ENCODE measurements at regions not wholly inside any gene's neighbourhood (a gene's known extent, or its start where the extent isn't known, plus 50 kb on each side); places are given as distances from the start of the nearest gene placed in this dataset.

DNA sequence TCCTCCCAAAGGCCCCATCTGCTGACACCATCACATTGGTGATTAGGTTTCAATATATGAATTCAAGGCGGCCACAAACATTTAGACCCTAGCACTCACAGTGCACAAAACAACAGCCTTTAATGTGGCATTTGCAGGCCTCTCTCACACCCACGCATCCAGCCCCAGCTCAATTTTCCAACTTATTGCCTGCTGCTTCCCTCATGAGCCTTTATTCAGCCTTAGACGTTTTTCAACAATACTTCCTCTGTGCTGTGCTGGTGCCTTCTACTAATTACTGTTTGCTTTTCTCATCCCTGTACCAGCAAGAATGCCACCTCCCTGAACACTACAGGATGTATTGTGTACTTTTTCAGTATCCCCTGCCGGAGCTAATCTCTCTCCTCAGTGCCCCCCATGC lies 334.6 kb downstream of the GABRB3 start:
- Mint-ChIP-seq H3K9me3 (ENCODE audit: low read depth, unreplicated experiment) (peaks cover 4% of the 10 kb centered on the region), H3K4me1 (ENCODE audit: low read depth, unreplicated experiment) (no peaks in the 10 kb centered on the region), H3K27me3 (ENCODE audit: unreplicated experiment) (no peaks in the 10 kb centered on the region), H3K36me3 (ENCODE audit: insufficient read depth, unreplicated experiment) (no peaks in the 10 kb centered on the region), H3K27ac (ENCODE audit: unreplicated experiment) (no peak overlapping the region), H3K4me3 (ENCODE audit: low read depth, unreplicated experiment) (no peak overlapping the region)
- intact Hi-C loops (cut with micrococcal nuclease; ENCODE audit: unreplicated experiment) = no loop called here
- DNase-seq = no peak
- TF ChIP-seq, protein P1, sequence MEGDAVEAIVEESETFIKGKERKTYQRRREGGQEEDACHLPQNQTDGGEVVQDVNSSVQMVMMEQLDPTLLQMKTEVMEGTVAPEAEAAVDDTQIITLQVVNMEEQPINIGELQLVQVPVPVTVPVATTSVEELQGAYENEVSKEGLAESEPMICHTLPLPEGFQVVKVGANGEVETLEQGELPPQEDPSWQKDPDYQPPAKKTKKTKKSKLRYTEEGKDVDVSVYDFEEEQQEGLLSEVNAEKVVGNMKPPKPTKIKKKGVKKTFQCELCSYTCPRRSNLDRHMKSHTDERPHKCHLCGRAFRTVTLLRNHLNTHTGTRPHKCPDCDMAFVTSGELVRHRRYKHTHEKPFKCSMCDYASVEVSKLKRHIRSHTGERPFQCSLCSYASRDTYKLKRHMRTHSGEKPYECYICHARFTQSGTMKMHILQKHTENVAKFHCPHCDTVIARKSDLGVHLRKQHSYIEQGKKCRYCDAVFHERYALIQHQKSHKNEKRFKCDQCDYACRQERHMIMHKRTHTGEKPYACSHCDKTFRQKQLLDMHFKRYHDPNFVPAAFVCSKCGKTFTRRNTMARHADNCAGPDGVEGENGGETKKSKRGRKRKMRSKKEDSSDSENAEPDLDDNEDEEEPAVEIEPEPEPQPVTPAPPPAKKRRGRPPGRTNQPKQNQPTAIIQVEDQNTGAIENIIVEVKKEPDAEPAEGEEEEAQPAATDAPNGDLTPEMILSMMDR (IDR thresholded peaks at IDR 0.05; ENCODE audit: unreplicated experiment) = no peak
- no TSS peak for BruUV-seq (replicated peaks)
- CTCF ChIA-PET = no interaction called here

- no peaks in the 10 kb centered on the region for H3K4me1 Mint-ChIP-seq (ENCODE audit: low read depth, unreplicated experiment)
- no peaks in the 10 kb centered on the region for H3K27me3 Mint-ChIP-seq (ENCODE audit: unreplicated experiment)
- H3K9me3 Mint-ChIP-seq (ENCODE audit: low read depth, unreplicated experiment) = no peaks in the 10 kb centered on the region
- no TSS peak for BruUV-seq (replicated peaks)
- no peak overlapping the region for H3K4me3 Mint-ChIP-seq (ENCODE audit: low read depth, unreplicated experiment)
- intact Hi-C loops (cut with micrococcal nuclease; ENCODE audit: unreplicated experiment) = no loop called here
- no peak for DNase-seq
- TF ChIP-seq, protein P1 (IDR thresholded peaks at IDR 0.05; ENCODE audit: unreplicated experiment) = no peak
- CTCF ChIA-PET = no interaction called here
- H3K27ac Mint-ChIP-seq (ENCODE audit: unreplicated experiment) = no peak overlapping the region
- H3K36me3 Mint-ChIP-seq (ENCODE audit: insufficient read depth, unreplicated experiment) = no peaks in the 10 kb centered on the region
These were observed 339.0 kb downstream of the GABRB3 start for GRCh38 chr15:26433818-26434217.

DNA sequence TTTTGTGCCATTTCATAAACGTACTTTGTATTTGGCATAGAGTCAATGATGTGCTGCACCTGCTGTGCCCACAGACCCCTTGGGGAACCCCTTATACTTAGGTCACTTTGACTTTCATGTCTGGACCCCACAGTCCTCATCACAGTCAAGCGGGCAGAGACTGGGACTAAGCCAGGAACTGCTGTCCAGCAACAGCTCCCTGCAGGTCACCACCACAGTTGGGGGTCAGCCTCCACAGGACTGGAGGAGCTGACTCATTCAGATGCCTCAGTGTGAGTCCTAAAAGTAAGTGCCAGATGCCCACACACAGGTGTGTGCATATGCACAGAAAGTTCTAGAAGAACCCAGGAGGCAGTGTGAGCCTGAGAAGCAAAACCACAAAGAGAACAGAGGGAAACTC lies 339.8 kb downstream of the GABRB3 start:
- DNase-seq = no peak

GRCh38 chr15:26421065-26421464 lies 351.8 kb downstream of the GABRB3 start:
- CTCF ChIA-PET = no interaction called here
- Mint-ChIP-seq H3K4me1 (ENCODE audit: low read depth, unreplicated experiment) (no peaks in the 10 kb centered on the region), H3K27ac (ENCODE audit: unreplicated experiment) (no peak overlapping the region), H3K4me3 (ENCODE audit: low read depth, unreplicated experiment) (no peak overlapping the region), H3K36me3 (ENCODE audit: insufficient read depth, unreplicated experiment) (no peaks in the 10 kb centered on the region), H3K27me3 (ENCODE audit: unreplicated experiment) (no peaks in the 10 kb centered on the region), H3K9me3 (ENCODE audit: low read depth, unreplicated experiment) (no peaks in the 10 kb centered on the region)
- intact Hi-C loops (cut with micrococcal nuclease; ENCODE audit: unreplicated experiment) = no loop called here
- TF ChIP-seq, protein P1 (IDR thresholded peaks at IDR 0.05; ENCODE audit: unreplicated experiment) = no peak
- DNase-seq = no peak
- BruUV-seq (replicated peaks) = no TSS peak

More for the DNA sequence above, 339.8 kb downstream of the GABRB3 start:
- CTCF ChIA-PET = no interaction called here
- no peaks in the 10 kb centered on the region for H3K36me3 Mint-ChIP-seq (ENCODE audit: insufficient read depth, unreplicated experiment)
- H3K27ac Mint-ChIP-seq (ENCODE audit: unreplicated experiment) = no peak overlapping the region
- TF ChIP-seq, protein P1 (IDR thresholded peaks at IDR 0.05; ENCODE audit: unreplicated experiment) = no peak
- intact Hi-C loops (cut with micrococcal nuclease; ENCODE audit: unreplicated experiment) = no loop called here
- no peak overlapping the region for H3K4me3 Mint-ChIP-seq (ENCODE audit: low read depth, unreplicated experiment)
- H3K9me3 Mint-ChIP-seq (ENCODE audit: low read depth, unreplicated experiment) = no peaks in the 10 kb centered on the region
- H3K4me1 Mint-ChIP-seq (ENCODE audit: low read depth, unreplicated experiment) = no peaks in the 10 kb centered on the region
- H3K27me3 Mint-ChIP-seq (ENCODE audit: unreplicated experiment) = no peaks in the 10 kb centered on the region
- no TSS peak for BruUV-seq (replicated peaks)

DNA sequence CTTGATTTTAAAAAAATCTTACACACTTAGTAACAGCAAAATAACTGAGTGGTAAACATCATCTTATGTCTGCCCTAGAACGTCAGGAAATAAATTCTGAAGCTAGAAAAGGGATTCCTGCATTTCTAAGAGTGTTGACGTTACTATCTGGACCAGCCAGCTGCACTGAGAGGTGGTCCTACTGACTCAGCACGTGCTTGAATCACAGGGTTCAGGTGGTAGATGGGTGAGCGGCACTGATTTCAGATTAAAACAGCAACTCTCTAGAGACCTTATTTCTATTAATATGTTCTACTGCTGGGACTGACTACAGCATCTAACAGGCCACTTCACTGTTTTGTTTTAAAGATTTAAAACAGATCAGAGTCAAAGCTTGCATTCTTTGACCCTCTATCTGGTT lies 377.2 kb downstream of the GABRB3 start:
- TF ChIP-seq, protein P1 (IDR thresholded peaks at IDR 0.05; ENCODE audit: unreplicated experiment) = no peak
- no peak for DNase-seq
- H3K4me1 Mint-ChIP-seq (ENCODE audit: low read depth, unreplicated experiment) = no peaks in the 10 kb centered on the region
- H3K27ac Mint-ChIP-seq (ENCODE audit: unreplicated experiment) = no peak overlapping the region
- no peak overlapping the region for H3K4me3 Mint-ChIP-seq (ENCODE audit: low read depth, unreplicated experiment)
- no peaks in the 10 kb centered on the region for H3K9me3 Mint-ChIP-seq (ENCODE audit: low read depth, unreplicated experiment)
- no TSS peak for BruUV-seq (replicated peaks)
- H3K27me3 Mint-ChIP-seq (ENCODE audit: unreplicated experiment) = no peaks in the 10 kb centered on the region
- intact Hi-C loops (cut with micrococcal nuclease; ENCODE audit: unreplicated experiment) = no loop called here
- no peaks in the 10 kb centered on the region for H3K36me3 Mint-ChIP-seq (ENCODE audit: insufficient read depth, unreplicated experiment)
- CTCF ChIA-PET = no interaction called here

All from Calu3 (cell line).